ENCODE measurements at regions not wholly inside any gene's neighbourhood (a gene's known extent, or its start where the extent isn't known, plus 50 kb on each side); places are given as distances from the start of the nearest gene placed in this dataset.

GRCh38 chr4:156248917-156249316 lies 295.3 kb upstream of the CTSO start:
- H3K9me1 ChIP-seq (ENCODE audit: insufficient read depth, low read length): no peaks in the 10 kb centered on the region
- no peak overlapping the region for H3K18ac ChIP-seq (ENCODE audit: low read depth, low read length)
- no peak overlapping the region for H3K4me2 ChIP-seq (ENCODE audit: low read depth, low read length)
- no peak overlapping the region for H3K23ac ChIP-seq (ENCODE audit: low read depth, low read length)
- H4K8ac ChIP-seq (ENCODE audit: low read depth in 2 of 2, low read length in 2 of 2): no peak overlapping the region
- H4K20me1 ChIP-seq (ENCODE audit: insufficient read depth, low read length): no peaks in the 10 kb centered on the region
- TF ChIP-seq RFX5 (IDR thresholded peaks at IDR 0.05; ENCODE audit: low read depth, low read length): no peak
- no peak for TF ChIP-seq BHLHE40 (IDR thresholded peaks at IDR 0.05; ENCODE audit: low read depth, low read length)
- no peak for TF ChIP-seq NFE2L2 (IDR thresholded peaks at IDR 0.05; ENCODE audit: low read depth, low read length)
- TF ChIP-seq MAZ (IDR thresholded peaks at IDR 0.05; ENCODE audit: borderline replicate concordance, low read depth, low read length): no peak
- TF ChIP-seq RAD21 (IDR thresholded peaks at IDR 0.05; ENCODE audit: low read length): no peak
- no peak for TF ChIP-seq USF2 (IDR thresholded peaks at IDR 0.05; ENCODE audit: low read depth, low read length)
- TF ChIP-seq MAFK (IDR thresholded peaks at IDR 0.05; ENCODE audit: low read depth, low read length): no peak
- no peak for TF ChIP-seq CHD1 (IDR thresholded peaks at IDR 0.05; ENCODE audit: low read depth, low read length)
- TF ChIP-seq POLR2A (IDR thresholded peaks at IDR 0.05; ENCODE audit: low read depth, low read length): no peak
- TF ChIP-seq CEBPB (IDR thresholded peaks at IDR 0.05; ENCODE audit: low read depth, low read length): no peak
- TF ChIP-seq MXI1 (IDR thresholded peaks at IDR 0.05; ENCODE audit: borderline replicate concordance, low read depth, low read length): no peak
- no peak for TF ChIP-seq SMC3 (IDR thresholded peaks at IDR 0.05; ENCODE audit: low read depth, low read length)
- TF ChIP-seq CTCF (conservative IDR thresholded peaks at IDR 0.05; ENCODE audit: low read depth, low read length): no peak
- no peak for TF ChIP-seq RCOR1 (IDR thresholded peaks at IDR 0.05; ENCODE audit: insufficient replicate concordance, low read length)
- no peak for TF ChIP-seq FOS (IDR thresholded peaks at IDR 0.05; ENCODE audit: low read depth, low read length)
- TF ChIP-seq ELK1 (IDR thresholded peaks at IDR 0.05; ENCODE audit: borderline replicate concordance, low read depth, low read length): no peak
- H2BK15ac ChIP-seq (ENCODE audit: low read depth, low read length): no peak overlapping the region
- H2BK20ac ChIP-seq (ENCODE audit: low read depth, low read length): no peak overlapping the region
- H3K56ac ChIP-seq (ENCODE audit: extremely low read depth, insufficient read depth, low read length): no peak overlapping the region
- no peak overlapping the region for H3K9ac ChIP-seq (ENCODE audit: low read depth, low read length)
- no peaks in the 10 kb centered on the region for H3K9me3 ChIP-seq (ENCODE audit: control insufficient read depth, insufficient read depth, low read length)
- H2AK9ac ChIP-seq (replicated peaks; ENCODE audit: low read depth, low read length, poor library complexity): no peak overlapping the region
- H3K4ac ChIP-seq (ENCODE audit: low read depth, low read length): no peak overlapping the region
- H2AFZ ChIP-seq (replicated peaks; ENCODE audit: low read length, poor library complexity): no peak overlapping the region
- H2BK120ac ChIP-seq (ENCODE audit: low read depth, low read length): no peak overlapping the region
- BruUV-seq (replicated peaks): no TSS peak
- H3K79me1 ChIP-seq (ENCODE audit: low read depth in 1 of 2, low read length in 2 of 2): no peaks in the 10 kb centered on the region
- H4K91ac ChIP-seq (ENCODE audit: insufficient read depth, low read depth, low read length): no peak overlapping the region
- WGBS, 2 experiments (ENCODE audit: extremely low coverage in 2 of 2, insufficient read length in 1 of 2): no CpG with 5 or more reads among the region's 3 CpGs
- no peak overlapping the region for H3K14ac ChIP-seq (replicated peaks; ENCODE audit: low read depth, low read length)
- no peak overlapping the region for H3K27ac ChIP-seq (ENCODE audit: insufficient read depth, low read length)
- ATAC-seq (ENCODE audit: low read depth) (no peak), DNase-seq (no peak)
- dilution Hi-C loops (cut with HindIII; ENCODE audit: low sequenced_read_pairs, unreplicated experiment) (no loop called here), intact Hi-C loops (cut with micrococcal nuclease) (no loop called here), in situ Hi-C loops (cut with MboI; ENCODE audit: low sequenced_read_pairs) (no loop called here)
- H3K27me3 ChIP-seq (ENCODE audit: control insufficient read depth, insufficient read depth, low read length): no peaks in the 10 kb centered on the region
- POLR2A ChIA-PET (ENCODE audit: unreplicated experiment): no interaction called here
- 0 out of 2 replicates have a peak, but pooled peaks cover 2% of the 10 kb centered on the region for H3K4me1 ChIP-seq (ENCODE audit: control insufficient read depth, insufficient read depth, low read length)
- no peaks in the 10 kb centered on the region for H3K36me3 ChIP-seq (ENCODE audit: control insufficient read depth, insufficient read depth, low read length)
- no peak overlapping the region for H2BK5ac ChIP-seq (ENCODE audit: low read depth, low read length, poor library complexity, severe bottlenecking)
- CTCF ChIA-PET: no interaction called here
- no peak overlapping the region for H2AK5ac ChIP-seq (ENCODE audit: low read depth, low read length)
- no peak overlapping the region for H4K5ac ChIP-seq (ENCODE audit: low read depth, low read length)
- no peak overlapping the region for H3K4me3 ChIP-seq (ENCODE audit: insufficient read depth, low read depth, low read length)
